Spleen (tissue), 7 donors: ENCODE measurements at regions not wholly inside any gene's neighbourhood (a gene's known extent, or its start where the extent isn't known, plus 50 kb on each side); places are given as distances from the start of the nearest gene placed in this dataset.

Experiments used
- POLR2A ChIP-seq, 3 donors: fragments of 450-650 bp; IDR thresholded peaks; one replicate each; pipeline ENCODE4 v1.5.1; 2017; ENCODE audit warnings: antibody characterized with exemption in 3 of 3, mild to moderate bottlenecking in 1 of 3
- POLR2AphosphoS5 ChIP-seq, 3 donors: sonication (generic); formaldehyde crosslinking; IDR thresholded peaks; one replicate each; pipeline ENCODE4 v1.5.1; 2017; ENCODE audit warnings: antibody characterized with exemption in 3 of 3
- TF ChIP-seq, protein P1 (sequence below), 11 experiments: fragments of 200-600 bp in 7 of 11; fragments of 450-650 bp in 4 of 11; sonication (generic) in 4 of 11; IDR thresholded peaks in 8 of 11; conservative IDR thresholded peaks in 3 of 11; 1 replicate in 7 of 11; 2 replicates in 4 of 11; pipeline versions ENCODE4 v1.4.0 to v1.8.0; 2016 to 2021; ENCODE audit warnings: antibody characterized with exemption in 11 of 11, inconsistent platforms in 4 of 11, mild to moderate bottlenecking in 1 of 11
- donor health status: DM: no; HTN: no; CAD: no; lungs with moderate emphysema.
- donor health status: DM: no; HTN: no; CAD: no.
- donor health status: DM: no; HTN: no; CAD: no.

GRCh38 chr12:131575371-131575770, 135.5 kb upstream of the SFSWAP start:
- TF ChIP-seq, protein P1, sequence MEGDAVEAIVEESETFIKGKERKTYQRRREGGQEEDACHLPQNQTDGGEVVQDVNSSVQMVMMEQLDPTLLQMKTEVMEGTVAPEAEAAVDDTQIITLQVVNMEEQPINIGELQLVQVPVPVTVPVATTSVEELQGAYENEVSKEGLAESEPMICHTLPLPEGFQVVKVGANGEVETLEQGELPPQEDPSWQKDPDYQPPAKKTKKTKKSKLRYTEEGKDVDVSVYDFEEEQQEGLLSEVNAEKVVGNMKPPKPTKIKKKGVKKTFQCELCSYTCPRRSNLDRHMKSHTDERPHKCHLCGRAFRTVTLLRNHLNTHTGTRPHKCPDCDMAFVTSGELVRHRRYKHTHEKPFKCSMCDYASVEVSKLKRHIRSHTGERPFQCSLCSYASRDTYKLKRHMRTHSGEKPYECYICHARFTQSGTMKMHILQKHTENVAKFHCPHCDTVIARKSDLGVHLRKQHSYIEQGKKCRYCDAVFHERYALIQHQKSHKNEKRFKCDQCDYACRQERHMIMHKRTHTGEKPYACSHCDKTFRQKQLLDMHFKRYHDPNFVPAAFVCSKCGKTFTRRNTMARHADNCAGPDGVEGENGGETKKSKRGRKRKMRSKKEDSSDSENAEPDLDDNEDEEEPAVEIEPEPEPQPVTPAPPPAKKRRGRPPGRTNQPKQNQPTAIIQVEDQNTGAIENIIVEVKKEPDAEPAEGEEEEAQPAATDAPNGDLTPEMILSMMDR (IDR thresholded peaks at IDR 0.05 in 8 of 11, conservative IDR thresholded peaks at IDR 0.05 in 3 of 11), result no peak
- no peak for TF ChIP-seq POLR2AphosphoS5 (IDR thresholded peaks at IDR 0.05)
- TF ChIP-seq POLR2A (IDR thresholded peaks at IDR 0.05), result no peak
